Heart left ventricle (tissue), 13 donors: ENCODE measurements at regions not wholly inside any gene's neighbourhood (a gene's known extent, or its start where the extent isn't known, plus 50 kb on each side); places are given as distances from the start of the nearest gene placed in this dataset.

Source experiments
- POLR2A ChIP-seq, 2 donors: fragments of 450-650 bp; IDR thresholded peaks; one replicate each; pipeline ENCODE4 v1.6.1; 2017; ENCODE audit warnings: antibody characterized with exemption in 2 of 2, mild to moderate bottlenecking in 2 of 2, moderate library complexity in 2 of 2
- TF ChIP-seq, protein P1 (sequence below), 12 donors: fragments of 200-600 bp; sonication (generic) in 4 of 12; IDR thresholded peaks; one replicate each; pipeline versions ENCODE4 v1.5.0 to v1.8.0; 2018 to 2022; ENCODE audit warnings: antibody characterized with exemption in 12 of 12, mild to moderate bottlenecking in 5 of 12
- donor health status: ischemic (EF 13 %, LVEDD 7.1; RV severe dilation, severe dysfunction).
- donor health status: DM: no; HTN: yes; CAD: no.
- donor health status: DM: no; HTN: no; CAD: no.
- donor health status: ischemic (EF 25% LVEDD 6.9; RV normal size, moderate dysfunction).
- donor health status: ischemic (EF 25% LVEDD 5.7; RV mildly dilated, moderate dysfunction).
- donor health status: ischemic (EF 35%, LVEDD 5.7; RV mildly dilated, moderate dysfunction).
- donor health status: nonischemic (EF 11% LVEDD 7.7; RV severe dilation, severe dysfunction).
- donor health status: DM: yes; HTN: yes; CAD: no.
- donor health status: PGD.
- donor health status: ischemic (EF 29% LVEDD 5.4; RV normal size, mild dysfunction).
- donor health status: nonischemic (EF 23%, LVEDD 6.1; RV moderate dilation, normal function).

DNA sequence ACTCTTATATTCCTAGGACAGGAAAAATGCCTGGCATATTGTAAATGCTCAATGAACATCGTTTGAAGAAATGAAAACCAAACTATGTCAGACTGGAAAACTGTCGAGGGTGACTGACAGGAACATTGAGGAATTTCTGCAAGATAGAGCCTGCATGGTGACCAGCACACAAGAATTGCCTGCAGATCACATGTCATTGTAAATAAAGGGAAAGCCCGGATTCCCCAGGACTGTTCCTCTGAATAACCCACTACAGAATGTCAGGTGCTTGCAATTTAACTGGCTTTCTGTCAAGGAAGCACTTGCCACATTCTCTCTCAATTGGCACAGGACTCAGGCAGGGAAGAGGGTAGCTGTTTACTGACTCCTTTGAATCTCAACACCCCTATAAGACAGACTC is 129.0 kb upstream of the REG3G start:
- TF ChIP-seq POLR2A (IDR thresholded peaks at IDR 0.05): no peak
- TF ChIP-seq, protein P1, sequence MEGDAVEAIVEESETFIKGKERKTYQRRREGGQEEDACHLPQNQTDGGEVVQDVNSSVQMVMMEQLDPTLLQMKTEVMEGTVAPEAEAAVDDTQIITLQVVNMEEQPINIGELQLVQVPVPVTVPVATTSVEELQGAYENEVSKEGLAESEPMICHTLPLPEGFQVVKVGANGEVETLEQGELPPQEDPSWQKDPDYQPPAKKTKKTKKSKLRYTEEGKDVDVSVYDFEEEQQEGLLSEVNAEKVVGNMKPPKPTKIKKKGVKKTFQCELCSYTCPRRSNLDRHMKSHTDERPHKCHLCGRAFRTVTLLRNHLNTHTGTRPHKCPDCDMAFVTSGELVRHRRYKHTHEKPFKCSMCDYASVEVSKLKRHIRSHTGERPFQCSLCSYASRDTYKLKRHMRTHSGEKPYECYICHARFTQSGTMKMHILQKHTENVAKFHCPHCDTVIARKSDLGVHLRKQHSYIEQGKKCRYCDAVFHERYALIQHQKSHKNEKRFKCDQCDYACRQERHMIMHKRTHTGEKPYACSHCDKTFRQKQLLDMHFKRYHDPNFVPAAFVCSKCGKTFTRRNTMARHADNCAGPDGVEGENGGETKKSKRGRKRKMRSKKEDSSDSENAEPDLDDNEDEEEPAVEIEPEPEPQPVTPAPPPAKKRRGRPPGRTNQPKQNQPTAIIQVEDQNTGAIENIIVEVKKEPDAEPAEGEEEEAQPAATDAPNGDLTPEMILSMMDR (IDR thresholded peaks at IDR 0.05): no peak
